HUES64 (cell line): ENCODE measurements at regions not wholly inside any gene's neighbourhood (a gene's known extent, or its start where the extent isn't known, plus 50 kb on each side); places are given as distances from the start of the nearest gene placed in this dataset.

ENCODE experiments used
- H3K27ac ChIP-seq: 2 replicates; pipeline ENCODE4 v1.7.0; 2013; ENCODE audit warnings: low read depth, low read length, inconsistent platforms
- H3K27me3 ChIP-seq: 2 replicates; pipeline ENCODE4 v1.6.1; 2013; ENCODE audit warnings: mild to moderate bottlenecking, low read length; ENCODE audit not compliant: insufficient read depth
- H3K36me3 ChIP-seq: 2 replicates; pipeline ENCODE4 v1.6.1; 2013; ENCODE audit warnings: mild to moderate bottlenecking, low read length; ENCODE audit not compliant: insufficient read depth
- H3K4me1 ChIP-seq: 2 replicates; pipeline ENCODE4 v1.6.1; 2013; ENCODE audit warnings: mild to moderate bottlenecking, low read length, moderate library complexity; ENCODE audit not compliant: insufficient read depth
- H3K4me3 ChIP-seq: 2 replicates; pipeline ENCODE4 v1.5.1; 2013; ENCODE audit warnings: mild to moderate bottlenecking, low read length, moderate library complexity
- H3K9ac ChIP-seq: 2 replicates; pipeline ENCODE4 v1.6.1; 2013; ENCODE audit warnings: mild to moderate bottlenecking, low read depth, low read length
- H3K9me3 ChIP-seq: 2 replicates; pipeline ENCODE4 v1.6.1; 2013; ENCODE audit warnings: low read depth, low read length; ENCODE audit not compliant: insufficient read depth
- WGBS: fragments of 150-250, 120-280 bp; methylation state at CpG from one replicate; pipeline ENCODE4 v1.1.7; 2013; ENCODE audit warnings: missing lambda C conversion rate; 5-methylcytosine and 5-hydroxymethylcytosine counted together

DNA sequence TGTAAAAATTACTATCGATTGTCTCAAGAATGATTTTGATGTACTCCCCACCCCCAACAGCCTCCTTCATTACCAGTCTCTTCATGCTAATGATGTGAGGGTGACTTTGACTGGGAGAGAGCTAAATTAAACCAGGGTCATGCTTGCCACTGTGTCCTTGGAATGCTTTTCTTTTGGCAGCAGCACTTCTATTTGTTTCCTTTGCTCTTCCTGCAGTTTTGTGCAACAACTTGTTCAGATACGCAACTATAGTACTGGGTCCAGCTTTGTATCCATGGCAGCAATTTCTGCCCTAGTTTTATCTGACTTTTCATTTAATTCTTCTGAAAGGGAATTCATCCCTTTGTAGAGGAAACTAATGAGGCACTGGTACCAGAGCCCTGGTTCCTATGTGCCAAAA lies 2792.1 kb downstream of the PCDH9 start:
- Histone ChIP-seq H3K9me3 (no peaks in the 10 kb centered on the region), H3K36me3 (no peaks in the 10 kb centered on the region), H3K9ac (no peak overlapping the region), H3K27me3 (no peaks in the 10 kb centered on the region), H3K27ac (no peak overlapping the region), H3K4me3 (no peak overlapping the region), H3K4me1 (peaks cover 17% of the 10 kb centered on the region)
- WGBS: 92% methylated on average over 1 of the region's 2 CpGs

DNA sequence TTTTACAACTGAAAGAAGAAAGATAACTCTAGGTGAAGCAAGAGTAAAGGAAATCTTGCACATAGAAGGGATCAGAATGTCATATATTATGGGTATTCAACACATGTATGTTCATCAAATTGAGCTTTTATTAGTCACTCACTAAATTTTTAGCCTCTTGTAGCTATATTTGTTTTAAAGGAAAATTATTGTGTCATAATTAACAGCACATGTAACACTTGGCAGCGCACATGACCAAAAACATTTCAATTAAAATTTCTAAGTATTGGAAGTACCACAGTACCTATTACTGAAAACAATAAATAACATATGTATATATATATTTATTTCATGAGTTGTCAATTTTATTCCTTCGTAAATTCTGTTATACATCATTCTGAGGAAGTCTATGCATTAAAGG lies 2800.4 kb downstream of the PCDH9 start:
- no peaks in the 10 kb centered on the region for H3K4me1 ChIP-seq
- H3K4me3 ChIP-seq: no peak overlapping the region
- H3K27me3 ChIP-seq: no peaks in the 10 kb centered on the region
- no peaks in the 10 kb centered on the region for H3K9me3 ChIP-seq
- H3K36me3 ChIP-seq: no peaks in the 10 kb centered on the region
- no peak overlapping the region for H3K9ac ChIP-seq
- no CpG with 5 or more reads among the region's 2 CpGs for WGBS
- no peak overlapping the region for H3K27ac ChIP-seq

DNA sequence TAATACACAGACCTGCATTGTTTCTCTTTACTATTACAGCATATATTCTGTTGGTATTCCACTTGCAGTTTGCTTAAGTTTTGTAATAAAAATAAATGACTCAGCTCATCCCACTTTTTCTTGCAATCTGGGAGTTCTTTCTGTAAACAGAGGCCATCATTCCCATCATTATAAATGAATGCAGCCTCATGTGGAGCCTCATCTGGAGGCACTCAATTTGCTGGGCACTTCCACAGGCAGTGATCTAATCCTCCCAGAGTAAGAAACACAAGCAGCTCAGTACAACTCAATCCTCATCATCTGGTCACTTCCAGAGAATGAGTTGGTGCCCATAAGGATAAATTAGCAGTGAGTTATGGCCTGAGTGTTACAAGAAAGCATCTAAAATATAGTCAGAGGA lies 2801.9 kb downstream of the PCDH9 start:
- no peaks in the 10 kb centered on the region for H3K27me3 ChIP-seq
- no peak overlapping the region for H3K27ac ChIP-seq
- no peaks in the 10 kb centered on the region for H3K9me3 ChIP-seq
- H3K9ac ChIP-seq: no peak overlapping the region
- H3K36me3 ChIP-seq: no peaks in the 10 kb centered on the region
- no peak overlapping the region for H3K4me3 ChIP-seq
- H3K4me1 ChIP-seq: no peaks in the 10 kb centered on the region

DNA sequence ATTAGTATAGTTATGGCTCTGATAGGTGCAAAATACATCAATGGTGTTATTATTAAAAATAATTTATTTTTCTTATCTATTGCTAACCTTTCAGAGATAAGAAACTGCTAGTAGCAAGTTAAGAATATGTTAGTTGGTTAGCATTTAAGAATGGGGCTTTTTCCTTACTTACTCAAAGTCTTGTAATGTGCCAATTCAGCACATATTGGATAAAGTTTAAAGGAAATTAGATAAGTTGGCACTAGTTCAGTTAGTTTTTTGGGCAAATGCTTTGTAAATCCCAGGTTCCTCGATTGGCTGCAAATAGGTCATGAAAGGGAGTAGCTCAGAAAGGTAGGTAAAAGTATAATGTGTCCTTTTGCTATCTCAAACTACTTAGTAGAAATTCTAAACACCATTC lies 2806.7 kb downstream of the PCDH9 start:
- H3K4me1 ChIP-seq: no peaks in the 10 kb centered on the region
- 85% methylated on average over 1 of the region's 1 CpG for WGBS
- H3K27ac ChIP-seq: no peak overlapping the region
- H3K27me3 ChIP-seq: no peaks in the 10 kb centered on the region
- H3K9me3 ChIP-seq: no peaks in the 10 kb centered on the region
- no peak overlapping the region for H3K9ac ChIP-seq
- no peaks in the 10 kb centered on the region for H3K36me3 ChIP-seq
- no peak overlapping the region for H3K4me3 ChIP-seq

DNA sequence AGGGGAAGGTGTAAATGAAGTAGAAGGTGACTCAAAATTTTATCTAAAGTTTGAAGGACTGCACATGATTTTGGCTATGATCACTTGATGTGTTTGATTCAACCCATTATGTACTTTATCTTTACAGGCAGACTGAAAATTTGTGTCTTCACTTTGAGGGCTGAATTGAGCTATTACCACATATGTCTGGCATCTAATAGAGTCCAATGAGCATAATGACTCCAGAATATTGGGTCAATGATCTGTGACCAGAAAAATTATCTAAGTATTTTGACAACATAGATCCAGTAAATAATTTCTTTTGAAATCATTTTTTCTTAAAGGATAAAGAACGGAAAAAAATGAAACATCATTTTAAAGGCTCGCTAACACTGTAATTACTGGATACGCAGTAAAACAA lies 2810.0 kb downstream of the PCDH9 start:
- Histone ChIP-seq H3K27me3 (no peaks in the 10 kb centered on the region), H3K9ac (no peak overlapping the region), H3K36me3 (no peaks in the 10 kb centered on the region), H3K4me3 (no peak overlapping the region), H3K27ac (no peak overlapping the region), H3K9me3 (no peaks in the 10 kb centered on the region), H3K4me1 (no peaks in the 10 kb centered on the region)
- WGBS: 100% methylated on average over 3 of the region's 3 CpGs

DNA sequence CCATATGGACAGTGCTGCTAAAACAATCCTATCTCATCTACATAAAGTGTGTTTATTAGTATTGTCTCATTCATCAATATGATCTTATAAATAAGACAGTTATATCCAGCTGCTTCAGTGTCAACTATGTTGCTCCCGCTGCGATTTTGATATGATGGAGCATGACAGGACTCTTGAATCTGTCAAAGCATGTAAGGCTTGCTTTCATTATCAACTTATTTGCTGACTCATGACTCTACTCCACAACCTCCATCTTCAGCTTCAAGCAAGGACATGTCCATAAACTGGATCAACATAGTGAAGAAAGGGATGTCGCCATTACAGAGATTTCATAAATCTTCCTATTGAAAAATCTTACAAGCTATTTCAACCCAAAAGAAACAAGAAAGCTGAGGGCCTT lies 2812.6 kb downstream of the PCDH9 start:
- H3K9me3 ChIP-seq: no peaks in the 10 kb centered on the region
- H3K36me3 ChIP-seq: no peaks in the 10 kb centered on the region
- no peaks in the 10 kb centered on the region for H3K4me1 ChIP-seq
- no peak overlapping the region for H3K9ac ChIP-seq
- H3K4me3 ChIP-seq: no peak overlapping the region
- 100% methylated on average over 3 of the region's 3 CpGs for WGBS
- H3K27me3 ChIP-seq: no peaks in the 10 kb centered on the region
- H3K27ac ChIP-seq: no peak overlapping the region

DNA sequence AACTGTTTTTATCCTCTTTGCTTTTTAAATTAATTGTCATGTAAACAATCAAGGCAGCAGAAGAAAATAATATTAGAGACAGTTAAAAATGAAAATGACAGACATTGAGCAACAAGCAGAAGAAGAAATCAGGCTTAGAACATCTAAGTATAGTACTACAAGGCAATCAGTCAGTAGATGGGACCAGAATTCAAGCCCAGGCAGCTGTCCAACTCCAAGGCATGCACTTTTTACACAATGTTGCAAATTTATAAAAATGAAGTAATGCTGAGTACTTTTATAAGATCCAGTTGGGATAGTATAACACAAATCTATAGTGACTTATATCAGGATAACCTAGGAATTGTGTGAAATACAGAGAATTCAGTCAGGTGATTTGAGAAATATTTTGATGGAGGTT lies 2815.8 kb downstream of the PCDH9 start:
- no peaks in the 10 kb centered on the region for H3K27me3 ChIP-seq
- H3K9ac ChIP-seq: no peak overlapping the region
- no peaks in the 10 kb centered on the region for H3K9me3 ChIP-seq
- no peaks in the 10 kb centered on the region for H3K36me3 ChIP-seq
- no peaks in the 10 kb centered on the region for H3K4me1 ChIP-seq
- H3K27ac ChIP-seq: no peak overlapping the region
- no peak overlapping the region for H3K4me3 ChIP-seq

DNA sequence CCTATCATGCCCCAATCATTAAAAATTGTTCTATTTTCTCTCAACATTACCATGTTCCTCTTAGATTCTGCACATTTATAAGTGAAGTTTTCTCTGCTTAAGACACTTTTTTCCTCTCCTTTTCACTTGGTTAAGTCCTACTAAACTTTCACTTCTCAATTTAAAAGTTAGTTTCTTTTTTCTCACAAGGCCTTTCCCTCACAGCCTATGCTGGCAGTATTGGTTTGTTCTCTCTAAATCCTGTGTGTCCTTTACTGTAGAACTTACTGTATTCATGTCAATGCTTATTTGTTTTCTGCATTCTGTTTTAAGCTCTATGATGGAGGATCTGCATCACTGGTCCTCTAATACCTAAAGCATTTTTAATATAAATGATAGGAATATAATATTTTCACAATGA lies 2816.6 kb downstream of the PCDH9 start:
- H3K4me3 ChIP-seq: no peak overlapping the region
- no peak overlapping the region for H3K9ac ChIP-seq
- H3K36me3 ChIP-seq: no peaks in the 10 kb centered on the region
- no peak overlapping the region for H3K27ac ChIP-seq
- no peaks in the 10 kb centered on the region for H3K27me3 ChIP-seq
- no peaks in the 10 kb centered on the region for H3K4me1 ChIP-seq
- no peaks in the 10 kb centered on the region for H3K9me3 ChIP-seq

DNA sequence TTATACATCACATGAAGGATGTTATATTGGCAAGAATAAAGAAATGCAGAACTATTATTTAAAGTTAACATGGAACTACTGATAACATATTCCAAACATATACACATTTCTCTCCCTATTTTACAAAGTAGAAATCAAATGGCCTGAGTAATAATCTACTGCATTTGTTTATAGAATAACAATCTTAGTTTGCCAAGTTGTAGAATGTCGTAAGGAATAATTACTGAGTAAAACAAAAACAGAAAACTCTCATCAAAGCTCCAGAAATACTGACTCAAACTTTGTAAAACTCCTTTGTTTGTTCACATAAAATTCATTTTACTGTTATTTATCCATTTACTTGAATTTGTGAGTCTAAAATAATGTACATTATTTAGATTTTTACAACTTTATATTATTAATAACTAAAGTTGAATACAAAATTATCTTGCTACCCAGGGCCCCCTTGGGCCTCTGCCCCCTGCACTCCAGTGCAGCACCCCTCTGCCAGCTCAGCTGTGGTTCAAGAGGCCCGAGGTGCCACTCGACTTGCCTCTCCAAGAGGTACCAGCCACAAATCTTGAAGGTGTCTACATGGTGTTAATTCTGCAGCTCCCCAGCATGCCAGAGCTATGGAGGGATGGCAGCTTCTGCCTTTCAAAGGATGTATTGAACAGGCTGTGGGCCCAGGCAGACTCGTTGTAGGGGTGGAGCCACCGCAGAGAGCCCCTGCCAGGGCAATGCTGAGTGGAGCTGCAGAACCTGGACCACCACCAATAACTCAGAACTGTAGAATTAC lies 2819.7 kb downstream of the PCDH9 start:
- Histone ChIP-seq H3K9me3 (no peaks in the 10 kb centered on the region), H3K4me3 (no peak overlapping the region), H3K9ac (no peak overlapping the region), H3K36me3 (no peaks in the 10 kb centered on the region), H3K4me1 (no peaks in the 10 kb centered on the region), H3K27ac (no peak overlapping the region), H3K27me3 (no peaks in the 10 kb centered on the region)
- 92% methylated on average over 5 of the region's 5 CpGs for WGBS

DNA sequence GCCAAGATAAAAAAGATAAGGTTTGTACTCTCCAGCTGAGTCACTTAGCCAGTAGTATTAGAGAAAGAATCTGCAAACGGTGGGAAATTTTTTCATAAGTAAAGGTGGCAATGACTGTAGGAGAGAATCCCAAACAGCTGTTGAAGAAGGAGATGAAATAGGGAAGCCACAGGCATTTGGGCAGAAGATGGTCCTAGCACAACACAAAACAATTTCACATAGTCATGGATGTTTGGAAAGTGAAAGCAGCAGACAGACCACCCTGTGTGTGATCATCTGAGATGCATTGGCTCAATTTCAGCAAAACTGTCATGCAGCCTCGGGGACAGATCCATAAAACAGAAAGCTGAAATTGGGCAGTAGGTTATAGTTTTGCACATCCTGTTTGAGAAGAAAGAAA lies 2832.4 kb downstream of the PCDH9 start:
- Histone ChIP-seq H3K9me3 (no peaks in the 10 kb centered on the region), H3K27ac (no peak overlapping the region), H3K9ac (no peak overlapping the region), H3K36me3 (no peaks in the 10 kb centered on the region), H3K4me3 (no peak overlapping the region), H3K4me1 (no peaks in the 10 kb centered on the region), H3K27me3 (no peaks in the 10 kb centered on the region)
- 84% methylated on average over 2 of the region's 2 CpGs for WGBS

DNA sequence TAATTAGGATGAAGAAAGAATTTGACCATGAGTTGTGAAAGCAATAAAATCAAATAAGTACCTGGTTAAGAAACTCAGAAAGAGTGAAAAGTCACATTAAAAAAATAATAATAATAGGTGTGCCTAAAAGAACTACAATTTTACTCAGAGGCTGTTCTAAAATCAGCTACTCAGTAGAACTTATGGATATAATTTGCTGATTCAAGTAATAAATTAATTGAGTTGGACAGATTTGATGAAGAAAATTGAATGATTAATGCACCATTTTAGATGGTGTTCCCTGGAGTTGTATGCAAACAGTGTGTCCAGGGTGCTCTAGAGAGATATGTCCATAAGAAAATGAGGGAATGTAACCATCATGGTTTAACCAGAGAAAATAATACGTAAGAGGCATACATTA lies 2852.5 kb downstream of the PCDH9 start:
- no peaks in the 10 kb centered on the region for H3K4me1 ChIP-seq
- H3K36me3 ChIP-seq: no peaks in the 10 kb centered on the region
- no CpG with 5 or more reads among the region's 1 CpG for WGBS
- H3K27ac ChIP-seq: no peak overlapping the region
- H3K4me3 ChIP-seq: no peak overlapping the region
- no peak overlapping the region for H3K9ac ChIP-seq
- peaks cover 8% of the 10 kb centered on the region for H3K9me3 ChIP-seq
- H3K27me3 ChIP-seq: no peaks in the 10 kb centered on the region

DNA sequence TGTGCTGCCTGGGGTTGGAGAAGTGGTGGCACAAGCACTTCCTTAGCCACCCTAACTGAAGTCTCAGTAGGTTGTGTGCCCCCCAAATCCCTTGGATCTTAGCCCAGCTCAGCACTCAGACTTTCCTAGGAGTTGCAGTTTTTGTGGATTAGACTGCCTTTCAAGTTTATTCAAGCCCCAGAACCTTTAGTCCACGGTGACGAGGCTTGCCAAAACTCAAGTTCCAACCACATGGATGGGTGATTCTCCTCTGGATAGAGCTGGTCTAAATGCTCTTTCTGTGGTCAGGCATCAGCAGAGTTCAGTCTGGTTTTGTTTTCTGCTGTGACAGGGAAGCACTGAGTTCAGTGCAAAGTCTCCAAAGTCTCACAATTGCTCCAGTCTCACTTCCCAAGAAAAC lies 2858.7 kb downstream of the PCDH9 start:
- Histone ChIP-seq H3K9me3 (peaks cover 8% of the 10 kb centered on the region), H3K4me1 (no peaks in the 10 kb centered on the region), H3K9ac (no peak overlapping the region), H3K4me3 (no peak overlapping the region), H3K27me3 (no peaks in the 10 kb centered on the region), H3K36me3 (no peaks in the 10 kb centered on the region), H3K27ac (no peak overlapping the region)
- WGBS: 95% methylated on average over 2 of the region's 2 CpGs
